ENCODE measurements at regions not wholly inside any gene's neighbourhood (a gene's known extent, or its start where the extent isn't known, plus 50 kb on each side); places are given as distances from the start of the nearest gene placed in this dataset.

DNA sequence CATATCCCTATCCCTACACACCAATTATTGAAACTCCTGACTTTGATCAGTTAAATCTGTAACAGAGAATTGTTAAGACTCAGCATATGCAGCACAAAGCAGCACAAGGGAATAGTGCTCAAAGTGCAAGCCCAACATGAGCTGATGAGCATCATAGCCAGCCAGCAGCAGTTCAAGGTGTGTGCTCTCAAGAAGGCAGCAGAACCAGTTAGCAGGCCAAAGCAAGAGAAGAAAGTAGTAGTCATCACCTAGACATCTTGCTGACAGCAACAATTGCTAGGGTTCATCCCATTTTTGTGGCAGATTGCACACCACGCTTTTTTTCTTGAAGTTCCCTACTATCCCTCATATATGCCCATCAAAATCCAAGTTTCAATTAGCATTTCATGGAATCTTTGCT is 478.3 kb downstream of the COL11A1 start:
- no peak overlapping the region for H3K27ac ChIP-seq

DNA sequence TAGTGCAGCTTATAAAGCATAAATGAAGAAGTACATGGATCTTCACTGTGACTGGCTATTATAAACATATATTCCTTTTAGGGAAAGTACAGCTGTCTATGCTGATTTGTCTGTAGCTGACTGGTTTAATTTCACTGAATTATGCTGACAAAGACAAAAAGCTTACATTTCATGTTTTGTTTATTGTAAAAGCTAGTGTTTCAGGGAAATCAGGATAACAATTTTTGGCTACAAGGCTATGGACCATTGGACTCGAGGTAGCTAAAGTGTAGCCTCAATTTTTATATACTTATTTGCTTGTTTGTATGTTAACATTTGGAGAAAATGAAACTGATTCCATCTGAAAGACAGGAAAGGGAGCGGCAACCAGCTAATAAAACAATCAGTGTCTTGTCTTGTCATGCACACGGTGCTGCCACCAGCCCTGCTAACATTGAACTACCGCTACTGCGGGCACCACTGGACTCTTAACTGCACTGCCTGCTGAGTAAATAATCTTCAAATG is 480.2 kb downstream of the COL11A1 start:
- no peak overlapping the region for H3K27ac ChIP-seq
- TF ChIP-seq ZFX (IDR thresholded peaks at IDR 0.05), result no peak
- TF ChIP-seq, protein P1, sequence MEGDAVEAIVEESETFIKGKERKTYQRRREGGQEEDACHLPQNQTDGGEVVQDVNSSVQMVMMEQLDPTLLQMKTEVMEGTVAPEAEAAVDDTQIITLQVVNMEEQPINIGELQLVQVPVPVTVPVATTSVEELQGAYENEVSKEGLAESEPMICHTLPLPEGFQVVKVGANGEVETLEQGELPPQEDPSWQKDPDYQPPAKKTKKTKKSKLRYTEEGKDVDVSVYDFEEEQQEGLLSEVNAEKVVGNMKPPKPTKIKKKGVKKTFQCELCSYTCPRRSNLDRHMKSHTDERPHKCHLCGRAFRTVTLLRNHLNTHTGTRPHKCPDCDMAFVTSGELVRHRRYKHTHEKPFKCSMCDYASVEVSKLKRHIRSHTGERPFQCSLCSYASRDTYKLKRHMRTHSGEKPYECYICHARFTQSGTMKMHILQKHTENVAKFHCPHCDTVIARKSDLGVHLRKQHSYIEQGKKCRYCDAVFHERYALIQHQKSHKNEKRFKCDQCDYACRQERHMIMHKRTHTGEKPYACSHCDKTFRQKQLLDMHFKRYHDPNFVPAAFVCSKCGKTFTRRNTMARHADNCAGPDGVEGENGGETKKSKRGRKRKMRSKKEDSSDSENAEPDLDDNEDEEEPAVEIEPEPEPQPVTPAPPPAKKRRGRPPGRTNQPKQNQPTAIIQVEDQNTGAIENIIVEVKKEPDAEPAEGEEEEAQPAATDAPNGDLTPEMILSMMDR (conservative IDR thresholded peaks at IDR 0.05), result no peak

More for the DNA sequence above, 478.3 kb downstream of the COL11A1 start:
- no peak for TF ChIP-seq ZFX (IDR thresholded peaks at IDR 0.05)
- TF ChIP-seq, protein P1 (conservative IDR thresholded peaks at IDR 0.05), result no peak

DNA sequence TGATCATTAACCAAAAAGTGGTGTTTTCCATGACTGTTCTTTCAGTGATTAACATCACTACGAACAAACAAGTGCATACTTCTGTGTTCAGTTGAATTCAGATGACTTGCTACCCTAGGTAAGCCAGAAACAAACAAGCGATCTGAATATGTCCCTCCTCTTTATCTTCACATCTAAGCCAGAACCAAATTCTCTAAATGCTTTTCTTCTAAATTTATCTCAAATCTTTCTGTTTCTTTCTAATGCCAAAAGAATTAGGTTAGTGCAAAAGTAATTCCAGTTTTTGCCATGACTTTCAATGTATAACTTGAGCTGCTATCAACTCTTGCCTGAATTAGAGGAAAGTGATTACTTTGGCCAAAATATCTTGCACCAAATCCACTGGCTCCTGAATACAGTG is 481.2 kb downstream of the COL11A1 start:
- H3K27ac ChIP-seq, result no peak overlapping the region
- TF ChIP-seq, protein P1 (conservative IDR thresholded peaks at IDR 0.05), result no peak
- TF ChIP-seq ZFX (IDR thresholded peaks at IDR 0.05), result no peak

DNA sequence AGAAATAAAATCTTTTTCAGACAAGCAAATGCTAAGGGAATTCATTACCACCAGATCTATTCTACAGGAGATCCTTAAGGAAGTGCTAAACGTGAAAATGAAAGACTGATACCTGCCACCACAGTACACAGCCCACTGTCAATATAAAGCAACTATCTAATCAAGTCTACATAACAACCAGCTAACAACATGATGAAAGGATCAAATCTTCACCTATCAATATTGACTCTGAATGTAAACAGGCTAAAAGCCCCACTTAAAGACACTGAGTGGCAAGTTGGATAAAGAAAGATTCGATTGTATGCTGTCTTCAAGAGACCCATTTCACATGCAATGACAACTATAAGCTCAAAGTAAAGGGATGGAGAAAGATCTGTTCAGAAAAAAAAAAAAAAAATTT is 492.4 kb downstream of the COL11A1 start:
- H3K27ac ChIP-seq, result no peak overlapping the region
- TF ChIP-seq, protein P1 (conservative IDR thresholded peaks at IDR 0.05), result no peak
- TF ChIP-seq ZFX (IDR thresholded peaks at IDR 0.05), result no peak

DNA sequence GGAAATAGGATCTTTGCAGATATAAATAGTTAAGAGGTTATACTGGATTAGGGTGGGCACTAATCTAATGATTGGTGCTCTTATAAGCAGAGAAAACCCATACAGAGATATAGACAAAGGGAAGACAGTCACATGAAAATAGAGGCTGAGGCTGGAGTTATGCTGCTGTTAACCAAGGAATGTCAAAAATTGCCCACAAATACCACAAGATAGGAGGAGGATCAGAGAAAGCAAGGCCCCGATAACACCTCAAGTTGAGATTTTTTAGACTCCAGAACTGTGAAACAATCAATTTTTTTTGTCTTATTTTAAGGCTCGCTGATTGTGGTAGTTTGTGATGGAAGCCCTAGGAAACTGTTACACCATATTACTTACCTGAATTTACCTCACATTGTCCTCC is 513.2 kb downstream of the COL11A1 start:
- no peak overlapping the region for H3K27ac ChIP-seq
- no peak for TF ChIP-seq ZFX (IDR thresholded peaks at IDR 0.05)
- TF ChIP-seq, protein P1 (conservative IDR thresholded peaks at IDR 0.05), result no peak

DNA sequence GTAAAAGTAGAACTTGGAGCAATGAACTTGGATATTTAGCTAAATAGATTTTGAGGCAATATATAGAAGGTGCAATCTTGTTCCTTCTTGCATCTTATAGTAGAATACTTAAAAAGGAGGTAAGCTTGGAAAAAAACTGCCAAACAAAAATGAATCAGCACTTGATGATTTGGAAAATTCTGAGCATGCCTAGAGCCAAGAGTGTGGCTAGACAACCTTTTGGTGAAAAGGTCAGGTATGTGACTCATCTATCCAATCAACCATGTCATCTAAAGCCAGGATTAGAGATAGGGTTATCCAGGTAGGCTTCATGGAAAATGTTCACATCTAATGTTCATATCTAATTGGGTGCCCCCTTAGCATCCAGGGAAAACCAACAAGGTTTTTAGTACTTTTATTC is 515.0 kb downstream of the COL11A1 start:
- no peak for TF ChIP-seq ZFX (IDR thresholded peaks at IDR 0.05)
- TF ChIP-seq, protein P1 (conservative IDR thresholded peaks at IDR 0.05), result no peak
- no peak overlapping the region for H3K27ac ChIP-seq

DNA sequence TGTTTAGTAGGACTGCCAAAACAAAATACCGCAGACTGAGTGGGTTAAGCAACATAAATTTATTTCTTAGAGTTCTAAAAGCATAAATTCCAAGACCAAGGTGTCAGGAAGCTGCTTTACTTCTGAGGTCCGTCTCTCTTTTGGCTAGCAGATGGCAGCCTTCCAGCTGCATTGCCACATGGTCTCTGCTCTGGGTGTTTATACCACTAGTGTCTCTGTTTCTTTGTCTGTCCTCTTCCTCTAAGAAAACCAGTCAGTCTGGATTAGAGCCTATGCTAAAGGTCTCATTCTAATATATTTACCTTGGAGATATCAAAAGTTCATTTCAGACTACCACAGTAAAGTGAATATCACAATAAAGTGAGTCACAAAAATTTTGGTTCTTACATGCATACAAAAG is 519.8 kb downstream of the COL11A1 start:
- no peak for TF ChIP-seq ZFX (IDR thresholded peaks at IDR 0.05)
- H3K27ac ChIP-seq, result no peak overlapping the region

DNA sequence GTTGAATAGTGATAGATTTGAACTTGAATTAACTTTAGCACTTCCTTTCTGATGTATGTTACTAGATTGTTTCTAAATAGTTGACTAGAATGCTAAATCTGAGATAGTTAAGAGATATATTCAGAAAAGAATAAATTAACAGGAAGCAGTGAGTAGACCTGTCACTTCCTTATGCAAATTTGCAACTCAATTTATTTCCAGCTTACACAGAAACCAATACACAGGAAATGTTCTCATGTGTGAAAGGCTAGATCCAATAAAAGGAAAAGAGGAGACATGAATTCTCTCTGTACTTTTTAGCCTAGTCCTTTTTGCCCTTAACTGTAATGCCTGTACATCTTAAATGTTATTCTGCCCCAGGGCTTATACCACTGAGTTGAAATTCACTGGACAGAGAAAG is 522.3 kb downstream of the COL11A1 start:
- TF ChIP-seq ZFX (IDR thresholded peaks at IDR 0.05), result no peak
- TF ChIP-seq, protein P1 (conservative IDR thresholded peaks at IDR 0.05), result no peak
- no peak overlapping the region for H3K27ac ChIP-seq

Data from C4-2B (cell line).